A673 (cell line): ENCODE measurements at regions not wholly inside any gene's neighbourhood (a gene's known extent, or its start where the extent isn't known, plus 50 kb on each side); places are given as distances from the start of the nearest gene placed in this dataset.

Source experiments
- BruUV-seq: library from RNA; stranded (reverse); fragments of 400-500 nt; replicated peaks from 2 replicates; lab custom pipeline; 2021; lab: Mats Ljungman, UMichigan
- CTCF ChIA-PET: fragments of 300-600 bp; sonication (Branson Sonifier 250); formaldehyde crosslinking; loops from one replicate; lab custom pipeline; 2022; ENCODE audit warnings: antibody characterized with exemption; lab: Charles Lee
- POLR2A ChIA-PET: fragments of 300-600 bp; sonication (Branson Sonifier 250); formaldehyde crosslinking; loops from one replicate; lab custom pipeline; 2022; ENCODE audit warnings: antibody characterized with exemption; ENCODE audit not compliant: low non-redundant PET; lab: Charles Lee
- DNase-seq: peaks from one replicate; pipeline ENCODE4 v3.0.0-alpha.2; 2015; ENCODE audit warnings: low spot score
- H3K27ac ChIP-seq: fragments of 200-600 bp; sonication (generic); 2 replicates; pipeline ENCODE4 v1.5.1; 2016; ENCODE audit warnings: mixed run types, low read depth, mild to moderate bottlenecking, mixed read lengths, antibody characterized with exemption, low read length; ENCODE audit not compliant: poor library complexity, severe bottlenecking
- H3K27me3 ChIP-seq: fragments of 200-600 bp; sonication (generic); replicated peaks from 2 replicates; pipeline ENCODE4 v1.6.1; 2017; ENCODE audit warnings: mixed run types, low read depth, mild to moderate bottlenecking, mixed read lengths, antibody characterized with exemption, low read length; ENCODE audit not compliant: insufficient read depth, poor library complexity
- H3K36me3 ChIP-seq: fragments of 200-600 bp; sonication (generic); 2 replicates; pipeline ENCODE4 v1.6.1; 2016; ENCODE audit warnings: mixed run types, mild to moderate bottlenecking, mixed read lengths, antibody characterized with exemption, low read length; ENCODE audit not compliant: insufficient read depth, poor library complexity, severe bottlenecking
- H3K4me1 ChIP-seq: fragments of 200-600 bp; sonication (generic); 2 replicates; pipeline ENCODE4 v1.6.1; 2017; ENCODE audit warnings: mixed run types, mild to moderate bottlenecking, mixed read lengths, antibody characterized with exemption, low read length; ENCODE audit not compliant: insufficient read depth, poor library complexity, severe bottlenecking
- H3K4me3 ChIP-seq: fragments of 200-600 bp; sonication (generic); 2 replicates; pipeline ENCODE4 v1.5.1; 2016; ENCODE audit warnings: low read depth, mixed run types, mild to moderate bottlenecking, mixed read lengths, low read length; ENCODE audit not compliant: poor library complexity, severe bottlenecking
- H3K9me3 ChIP-seq: fragments of 200-600 bp; sonication (generic); 2 replicates; pipeline ENCODE4 v1.6.1; 2016; ENCODE audit warnings: mixed run types, low read depth, mild to moderate bottlenecking, mixed read lengths, antibody characterized with exemption, low read length; ENCODE audit not compliant: poor library complexity, severe bottlenecking
- EZH2 ChIP-seq: fragments of 200-600 bp; sonication (generic); IDR thresholded peaks from 2 replicates; pipeline ENCODE4 v1.6.1; 2017; ENCODE audit warnings: borderline replicate concordance, low read depth, mild to moderate bottlenecking, mixed read lengths, antibody characterized with exemption, low read length; ENCODE audit not compliant: poor library complexity, severe bottlenecking
- intact Hi-C: fragments of 100-400 bp; cut with micrococcal nuclease; formaldehyde crosslinking; loops from one replicate; pipeline ENCODE4 v1.10.0; 2022; ENCODE audit not compliant: unreplicated experiment
- TF ChIP-seq, protein P1 (sequence below): fragments of 300-800, 200-600 bp; sonication (generic); conservative IDR thresholded peaks from 2 replicates; pipeline ENCODE4 v1.5.1; 2017; ENCODE audit warnings: low read depth, mild to moderate bottlenecking, antibody characterized with exemption, low read length, moderate library complexity, mixed read lengths

DNA sequence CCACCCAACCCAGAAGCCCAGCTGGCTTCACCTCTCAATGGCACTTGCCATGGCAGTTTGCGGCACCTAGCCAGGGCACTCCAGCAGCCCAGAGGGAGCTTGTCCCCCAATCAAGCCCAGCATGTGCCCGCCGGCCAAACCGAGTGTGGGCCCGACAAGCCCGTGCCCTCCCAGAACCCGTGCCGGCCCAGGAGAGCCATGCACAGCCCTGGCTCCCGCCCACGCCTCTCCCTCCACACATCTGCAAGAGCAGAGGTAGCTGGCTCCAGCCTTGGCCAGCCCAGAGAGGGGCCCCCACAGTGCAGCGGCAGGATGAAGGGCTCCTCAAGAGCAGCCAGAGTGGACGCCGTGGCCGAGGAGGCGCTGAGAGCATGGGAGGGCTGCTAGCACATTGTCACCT lies 2278.0 kb upstream of the PCDH20 start:
- POLR2A ChIA-PET = no interaction called here
- no peak for TF ChIP-seq EZH2
- TF ChIP-seq, protein P1, sequence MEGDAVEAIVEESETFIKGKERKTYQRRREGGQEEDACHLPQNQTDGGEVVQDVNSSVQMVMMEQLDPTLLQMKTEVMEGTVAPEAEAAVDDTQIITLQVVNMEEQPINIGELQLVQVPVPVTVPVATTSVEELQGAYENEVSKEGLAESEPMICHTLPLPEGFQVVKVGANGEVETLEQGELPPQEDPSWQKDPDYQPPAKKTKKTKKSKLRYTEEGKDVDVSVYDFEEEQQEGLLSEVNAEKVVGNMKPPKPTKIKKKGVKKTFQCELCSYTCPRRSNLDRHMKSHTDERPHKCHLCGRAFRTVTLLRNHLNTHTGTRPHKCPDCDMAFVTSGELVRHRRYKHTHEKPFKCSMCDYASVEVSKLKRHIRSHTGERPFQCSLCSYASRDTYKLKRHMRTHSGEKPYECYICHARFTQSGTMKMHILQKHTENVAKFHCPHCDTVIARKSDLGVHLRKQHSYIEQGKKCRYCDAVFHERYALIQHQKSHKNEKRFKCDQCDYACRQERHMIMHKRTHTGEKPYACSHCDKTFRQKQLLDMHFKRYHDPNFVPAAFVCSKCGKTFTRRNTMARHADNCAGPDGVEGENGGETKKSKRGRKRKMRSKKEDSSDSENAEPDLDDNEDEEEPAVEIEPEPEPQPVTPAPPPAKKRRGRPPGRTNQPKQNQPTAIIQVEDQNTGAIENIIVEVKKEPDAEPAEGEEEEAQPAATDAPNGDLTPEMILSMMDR = no peak

DNA sequence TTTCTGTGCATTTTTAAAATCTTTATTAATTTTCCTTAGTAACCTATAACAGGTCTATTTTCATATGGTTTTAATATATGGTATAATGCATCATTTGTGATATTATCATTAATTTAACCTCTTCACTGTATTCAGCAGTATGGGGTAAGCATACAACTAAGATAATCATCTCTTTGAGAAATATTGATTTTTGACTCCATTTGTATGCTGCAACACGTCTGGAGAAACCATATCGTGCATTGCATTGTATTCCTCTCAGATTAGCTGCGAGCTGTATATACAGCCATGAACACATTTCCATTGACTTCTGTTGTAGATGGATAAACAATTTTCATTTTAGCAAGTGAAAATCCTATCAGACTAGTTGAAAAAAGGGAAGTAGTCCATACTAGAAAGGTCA lies 2275.8 kb upstream of the PCDH20 start:
- TF ChIP-seq, protein P1 = no peak
- TF ChIP-seq EZH2 = no peak
- H3K27me3 ChIP-seq = no peaks in the 10 kb centered on the region
- ChIA-PET CTCF (no interaction called here), POLR2A (no interaction called here)
- no peaks in the 10 kb centered on the region for H3K9me3 ChIP-seq
- DNase-seq = no peak
- BruUV-seq = no TSS peak
- no peak overlapping the region for H3K4me3 ChIP-seq
- no peak overlapping the region for H3K27ac ChIP-seq
- H3K36me3 ChIP-seq = no peaks in the 10 kb centered on the region
- H3K4me1 ChIP-seq = no peaks in the 10 kb centered on the region
- intact Hi-C loops = no loop called here

More for the DNA sequence above, 2278.0 kb upstream of the PCDH20 start:
- Histone ChIP-seq H3K36me3 (no peaks in the 10 kb centered on the region), H3K4me3 (no peak overlapping the region), H3K9me3 (no peaks in the 10 kb centered on the region), H3K4me1 (no peaks in the 10 kb centered on the region), H3K27me3 (no peaks in the 10 kb centered on the region), H3K27ac (no peak overlapping the region)
- intact Hi-C loops = no loop called here
- CTCF ChIA-PET = no interaction called here
- BruUV-seq = no TSS peak
- DNase-seq = no peak

DNA sequence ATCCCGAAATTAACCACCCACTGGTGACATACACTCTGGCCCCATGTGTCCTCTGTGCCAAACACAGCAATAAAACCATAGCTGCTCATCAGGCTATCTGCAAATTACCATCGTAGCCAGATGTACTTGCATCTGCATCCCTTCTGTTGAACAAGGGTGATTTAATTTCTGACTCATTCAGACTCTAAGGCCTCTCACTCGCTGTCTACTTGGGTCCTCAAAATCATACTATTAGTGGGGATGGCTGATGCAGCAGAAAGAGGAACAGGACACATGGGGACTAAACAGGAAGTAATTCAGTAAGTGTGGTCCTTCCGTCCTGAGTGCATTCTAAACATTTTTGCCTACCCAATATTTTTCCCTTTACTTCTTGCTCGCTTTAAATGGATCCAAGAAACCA lies 2275.0 kb upstream of the PCDH20 start:
- H3K9me3 ChIP-seq = no peaks in the 10 kb centered on the region
- BruUV-seq = no TSS peak
- H3K27ac ChIP-seq = no peak overlapping the region
- no peaks in the 10 kb centered on the region for H3K27me3 ChIP-seq
- H3K36me3 ChIP-seq = no peaks in the 10 kb centered on the region
- intact Hi-C loops = no loop called here
- ChIA-PET POLR2A (no interaction called here), CTCF (no interaction called here)
- no peak overlapping the region for H3K4me3 ChIP-seq
- no peak for DNase-seq
- no peaks in the 10 kb centered on the region for H3K4me1 ChIP-seq
- no peak for TF ChIP-seq EZH2
- TF ChIP-seq, protein P1 = no peak
